Common myeloid progenitor, CD34-positive (primary cell): ENCODE measurements at regions not wholly inside any gene's neighbourhood (a gene's known extent, or its start where the extent isn't known, plus 50 kb on each side); places are given as distances from the start of the nearest gene placed in this dataset.
"Not testable (repeated sequence)": the region's sequence is repeated elsewhere in the genome, so short reads cannot be mapped to it uniquely, and the experiment has no call there.

Source experiments
- CTCF ChIA-PET: fragments of 350-600 bp; sonication (Branson Sonifier 250); formaldehyde crosslinking; loops from one replicate; lab custom pipeline; 2021; ENCODE audit warnings: antibody characterized with exemption; lab: Charles Lee
- POLR2A ChIA-PET: fragments of 350-600 bp; sonication (Branson Sonifier 250); formaldehyde crosslinking; loops from one replicate; lab custom pipeline; 2021; ENCODE audit warnings: antibody characterized with exemption; lab: Charles Lee
- DNase-seq, 3 donors: peaks; one replicate each; pipeline versions ENCODE4 v3.0.0 to v3.0.0-alpha.2; 2013
- H3K27ac ChIP-seq, 2 experiments: 1 replicate in 1 of 2; 2 replicates in 1 of 2; pipeline ENCODE4 v1.7.0; 2013; ENCODE audit warnings: inconsistent platforms in 2 of 2, low read length in 2 of 2, mild to moderate bottlenecking in 2 of 2, low read depth in 1 of 2, moderate library complexity in 1 of 2; ENCODE audit not compliant: severe bottlenecking in 2 of 2, insufficient read depth in 1 of 2, poor library complexity in 1 of 2
- H3K27me3 ChIP-seq, 5 experiments: replicated peaks in 2 of 5; 1 replicate in 3 of 5; 2 replicates in 2 of 5; pipeline versions ENCODE4 v1.6.1 to v1.7.0; 2013; ENCODE audit warnings: low read length in 4 of 5, mild to moderate bottlenecking in 2 of 5, moderate library complexity in 2 of 5, inconsistent platforms in 1 of 5; ENCODE audit not compliant: insufficient read depth in 5 of 5, control insufficient read depth in 4 of 5
- H3K36me3 ChIP-seq, 4 experiments: 1 replicate in 2 of 4; 2 replicates in 2 of 4; pipeline versions ENCODE4 v1.6.1 to v1.7.0; 2013; ENCODE audit warnings: low read length in 3 of 4, control low read depth in 1 of 4, mild to moderate bottlenecking in 1 of 4; ENCODE audit not compliant: control insufficient read depth in 4 of 4, insufficient read depth in 4 of 4
- H3K4me1 ChIP-seq, 4 experiments: 1 replicate in 3 of 4; 2 replicates in 1 of 4; pipeline versions ENCODE4 v1.6.1 to v1.7.1; 2013; ENCODE audit warnings: low read length in 3 of 4, mild to moderate bottlenecking in 3 of 4, control low read depth in 1 of 4, inconsistent platforms in 1 of 4, moderate library complexity in 1 of 4; ENCODE audit not compliant: control insufficient read depth in 4 of 4, insufficient read depth in 4 of 4; ENCODE audit errors: control extremely low read depth in 1 of 4
- H3K4me3 ChIP-seq, 7 experiments: 1 replicate in 4 of 7; 2 replicates in 3 of 7; pipeline versions ENCODE4 v1.5.1 to v1.7.0; 2013; ENCODE audit warnings: mild to moderate bottlenecking in 7 of 7, low read length in 6 of 7, moderate library complexity in 6 of 7, inconsistent platforms in 2 of 7, low read depth in 2 of 7, control low read depth in 1 of 7; ENCODE audit not compliant: insufficient read depth in 4 of 7, control insufficient read depth in 1 of 7; ENCODE audit errors: extremely low read depth in 1 of 7
- H3K9me3 ChIP-seq, 5 experiments: 1 replicate in 4 of 5; 2 replicates in 1 of 5; pipeline versions ENCODE4 v1.6.1 to v1.7.1; 2013; ENCODE audit warnings: low read length in 4 of 5, mild to moderate bottlenecking in 2 of 5, inconsistent platforms in 1 of 5, low read depth in 1 of 5, moderate library complexity in 1 of 5; ENCODE audit not compliant: control insufficient read depth in 4 of 5, insufficient read depth in 2 of 5; ENCODE audit errors: control extremely low read depth in 1 of 5
- WGBS: methylation state at CpG from one replicate; pipeline ENCODE4 v1.1.5; 2013; ENCODE audit not compliant: insufficient coverage; 5-methylcytosine and 5-hydroxymethylcytosine counted together

- DNase-seq: no peak
- H3K9me3 ChIP-seq: peaks cover 0 to 10% (median 3%) of the 10 kb centered on the region in 5 experiments
- WGBS: 100% methylated on average over 1 of the region's 3 CpGs
- ChIA-PET CTCF (no interaction called here), POLR2A (no interaction called here)
- peaks cover 0 to 1% (median 0%) of the 10 kb centered on the region in 4 experiments for H3K36me3 ChIP-seq
- no peak overlapping the region for H3K4me3 ChIP-seq
- H3K27me3 ChIP-seq: no peaks in the 10 kb centered on the region
- H3K27ac ChIP-seq: no peak overlapping the region
- H3K4me1 ChIP-seq: no peaks in the 10 kb centered on the region
These were observed 107.0 kb upstream of the ZC3H15 start for GRCh38 chr2:186379052-186379451.

- no CpG with 5 or more reads among the region's 2 CpGs for WGBS
- Histone ChIP-seq H3K27me3 (no peaks in the 10 kb centered on the region), H3K9me3 (peaks cover 0 to 18% (median 6%) of the 10 kb centered on the region in 5 experiments), H3K27ac (no peak overlapping the region), H3K4me3 (no peak overlapping the region), H3K36me3 (peaks cover 0 to 3% (median 0%) of the 10 kb centered on the region in 4 experiments), H3K4me1 (no peaks in the 10 kb centered on the region)
- CTCF ChIA-PET: no interaction called here
- POLR2A ChIA-PET: no interaction called here
- no peak for DNase-seq
These were observed 105.3 kb upstream of the ZC3H15 start for GRCh38 chr2:186380805-186381204.

- Histone ChIP-seq H3K27ac (no peak overlapping the region), H3K9me3 (peaks cover 0 to 22% (median 7%) of the 10 kb centered on the region in 5 experiments), H3K36me3 (peaks cover 0 to 5% (median 0%) of the 10 kb centered on the region in 4 experiments), H3K4me1 (no peaks in the 10 kb centered on the region), H3K4me3 (no peak overlapping the region), H3K27me3 (no peaks in the 10 kb centered on the region)
- CTCF ChIA-PET: no interaction called here
- DNase-seq: no peak
- POLR2A ChIA-PET: no interaction called here
- 97% methylated on average over 7 of the region's 13 CpGs for WGBS
These were observed 104.5 kb upstream of the ZC3H15 start for GRCh38 chr2:186381573-186381972.

GRCh38 chr2:186382932-186383331 is 103.1 kb upstream of the ZC3H15 start:
- Histone ChIP-seq H3K27me3 (no peaks in the 10 kb centered on the region), H3K27ac (no peak overlapping the region), H3K36me3 (peaks cover 0 to 5% (median 0%) of the 10 kb centered on the region in 4 experiments), H3K4me1 (no peaks in the 10 kb centered on the region), H3K4me3 (no peak overlapping the region), H3K9me3 (peaks cover 2 to 29% (median 9%) of the 10 kb centered on the region in 5 experiments)
- 100% methylated on average over 1 of the region's 1 CpG for WGBS
- CTCF ChIA-PET: no interaction called here
- no peak for DNase-seq
- POLR2A ChIA-PET: no interaction called here

GRCh38 chr2:186384226-186384625 is 101.8 kb upstream of the ZC3H15 start:
- H3K27me3 ChIP-seq: no peaks in the 10 kb centered on the region
- H3K4me3 ChIP-seq: no peak overlapping the region
- peaks cover 6 to 36% (median 9%) of the 10 kb centered on the region in 5 experiments for H3K9me3 ChIP-seq
- CTCF ChIA-PET: no interaction called here
- POLR2A ChIA-PET: no interaction called here
- H3K4me1 ChIP-seq: no peaks in the 10 kb centered on the region
- H3K36me3 ChIP-seq: peaks cover 0 to 5% (median 0%) of the 10 kb centered on the region in 4 experiments
- no peak for DNase-seq
- no peak overlapping the region for H3K27ac ChIP-seq

- H3K4me3 ChIP-seq, POLR2A ChIA-PET, CTCF ChIA-PET, H3K36me3 ChIP-seq, DNase-seq, H3K4me1 ChIP-seq, H3K27ac ChIP-seq, H3K27me3 ChIP-seq: not testable (repeated sequence)
- WGBS: 89% methylated on average over 4 of the region's 4 CpGs
- peaks cover 6 to 49% (median 9%) of the 10 kb centered on the region in 5 experiments for H3K9me3 ChIP-seq
These were observed 100.3 kb upstream of the ZC3H15 start for GRCh38 chr2:186385638-186386201.

- no peaks in the 10 kb centered on the region for H3K36me3 ChIP-seq
- no peaks in the 10 kb centered on the region for H3K27me3 ChIP-seq
- ChIA-PET POLR2A (no interaction called here), CTCF (no interaction called here)
- no peak for DNase-seq
- peaks cover 0 to 2% (median 0%) of the 10 kb centered on the region in 5 experiments for H3K9me3 ChIP-seq
- no peaks in the 10 kb centered on the region for H3K4me1 ChIP-seq
- no CpG with 5 or more reads among the region's 4 CpGs for WGBS
- no peak overlapping the region for H3K27ac ChIP-seq
- H3K4me3 ChIP-seq: no peak overlapping the region
These were observed 86.9 kb upstream of the ZC3H15 start for GRCh38 chr2:186399082-186399644.
